H9 (cell line): ENCODE measurements at regions not wholly inside any gene's neighbourhood (a gene's known extent, or its start where the extent isn't known, plus 50 kb on each side); places are given as distances from the start of the nearest gene placed in this dataset.

ENCODE experiments used
- DNase-seq: peaks from one replicate; pipeline ENCODE4 v3.0.0-alpha.2; 2017
- H2AFZ ChIP-seq: one replicate; pipeline ENCODE4 v1.6.1; 2013; ENCODE audit warnings: mild to moderate bottlenecking, low read length, control low read depth, moderate library complexity
- H2AK5ac ChIP-seq: 2 replicates; pipeline ENCODE4 v1.6.1; 2013; ENCODE audit warnings: low read length, control low read depth, mixed read lengths; ENCODE audit not compliant: insufficient read length
- H2BK120ac ChIP-seq: one replicate; pipeline ENCODE4 v1.6.1; 2013; ENCODE audit warnings: low read depth, mild to moderate bottlenecking, low read length, control low read depth, inconsistent platforms; ENCODE audit not compliant: poor library complexity, severe bottlenecking
- H2BK12ac ChIP-seq: 2 replicates; pipeline ENCODE4 v1.6.1; 2013; ENCODE audit warnings: low read length, control low read depth, mixed read lengths, low read depth; ENCODE audit not compliant: insufficient read length
- H2BK15ac ChIP-seq: 2 replicates; pipeline ENCODE4 v1.6.1; 2013; ENCODE audit warnings: low read depth, low read length, control low read depth
- H2BK20ac ChIP-seq: one replicate; pipeline ENCODE4 v1.6.1; 2013; ENCODE audit warnings: low read depth, mild to moderate bottlenecking, low read length, control low read depth, inconsistent platforms; ENCODE audit not compliant: poor library complexity, severe bottlenecking
- H2BK5ac ChIP-seq: 2 replicates; pipeline ENCODE4 v1.6.1; 2013; ENCODE audit warnings: low read length, control low read depth, mixed read lengths; ENCODE audit not compliant: insufficient read length
- H3K14ac ChIP-seq: 2 replicates; pipeline ENCODE4 v1.6.1; 2013; ENCODE audit warnings: low read length, control low read depth; ENCODE audit not compliant: insufficient read depth
- H3K18ac ChIP-seq: 2 replicates; pipeline ENCODE4 v1.6.1; 2013; ENCODE audit warnings: low read depth, mild to moderate bottlenecking, mixed read lengths, low read length, control low read depth; ENCODE audit not compliant: insufficient read length
- H3K23ac ChIP-seq: 2 replicates; pipeline ENCODE4 v1.6.1; 2013; ENCODE audit warnings: low read length, control low read depth, mixed read lengths, low read depth; ENCODE audit not compliant: insufficient read length
- H3K23me2 ChIP-seq: 2 replicates; pipeline ENCODE4 v1.6.1; 2013; ENCODE audit warnings: low read depth, mild to moderate bottlenecking, mixed read lengths, low read length, control low read depth; ENCODE audit not compliant: insufficient read length, poor library complexity, severe bottlenecking
- H3K27ac ChIP-seq: 2 replicates; pipeline ENCODE4 v1.5.1; 2013; ENCODE audit warnings: low read length, control low read depth, mixed read lengths, low read depth; ENCODE audit not compliant: insufficient read length
- H3K27me3 ChIP-seq: 2 replicates; pipeline ENCODE4 v1.6.1; 2013; ENCODE audit warnings: low read length, control low read depth, inconsistent platforms; ENCODE audit not compliant: insufficient read depth
- H3K4ac ChIP-seq: 2 replicates; pipeline ENCODE4 v1.6.1; 2013; ENCODE audit warnings: low read depth, mild to moderate bottlenecking, control low read depth, inconsistent platforms, low read length, moderate library complexity
- H3K4me1 ChIP-seq: 2 replicates; pipeline ENCODE4 v1.6.1; 2013; ENCODE audit warnings: low read length, control low read depth, inconsistent platforms; ENCODE audit not compliant: insufficient read depth
- H3K4me2 ChIP-seq: 2 replicates; pipeline ENCODE4 v1.6.1; 2013; ENCODE audit warnings: low read length, control low read depth, mixed read lengths; ENCODE audit not compliant: insufficient read length, insufficient read depth
- H3K56ac ChIP-seq: 2 replicates; pipeline ENCODE4 v1.6.1; 2013; ENCODE audit warnings: low read depth, mild to moderate bottlenecking, mixed read lengths, low read length, control low read depth; ENCODE audit not compliant: insufficient read length
- H3K79me1 ChIP-seq: 2 replicates; pipeline ENCODE4 v1.6.1; 2013; ENCODE audit warnings: low read depth, mild to moderate bottlenecking, moderate library complexity, low read length, control low read depth, inconsistent platforms; ENCODE audit not compliant: insufficient read depth, poor library complexity, severe bottlenecking
- H3K79me2 ChIP-seq: 2 replicates; pipeline ENCODE4 v1.6.1; 2013; ENCODE audit warnings: low read length, control low read depth, inconsistent platforms; ENCODE audit not compliant: insufficient read depth
- H3K9ac ChIP-seq: 2 replicates; pipeline ENCODE4 v1.6.1; 2013; ENCODE audit warnings: low read length, control low read depth, mixed read lengths; ENCODE audit not compliant: insufficient read length; ENCODE audit errors: extremely low read depth
- H3K9me3 ChIP-seq: one replicate; pipeline ENCODE4 v1.6.1; 2013; ENCODE audit warnings: low read depth, low read length, inconsistent platforms; ENCODE audit not compliant: control insufficient read depth
- H3T11ph ChIP-seq: one replicate; pipeline ENCODE4 v1.6.1; 2013; ENCODE audit warnings: mild to moderate bottlenecking, low read length, control low read depth, inconsistent platforms
- H4K20me1 ChIP-seq: one replicate; pipeline ENCODE4 v1.6.1; 2013; ENCODE audit not compliant: control insufficient read depth, insufficient read length, insufficient read depth
- H4K5ac ChIP-seq: 2 replicates; pipeline ENCODE4 v1.6.1; 2013; ENCODE audit warnings: low read depth, mild to moderate bottlenecking, mixed read lengths, low read length, control low read depth; ENCODE audit not compliant: insufficient read length
- H4K8ac ChIP-seq: replicated peaks from 2 replicates; pipeline ENCODE4 v1.6.1; 2013; ENCODE audit warnings: low read length, control low read depth, mixed read lengths, low read depth; ENCODE audit not compliant: insufficient read length
- H4K91ac ChIP-seq: 2 replicates; pipeline ENCODE4 v1.6.1; 2013; ENCODE audit warnings: low read depth, mild to moderate bottlenecking, moderate library complexity, mixed read lengths, low read length, control low read depth; ENCODE audit not compliant: insufficient read length
- H3K27ac Mint-ChIP-seq, 3 experiments: 2 replicates in 2 of 3; 3 replicates in 1 of 3; pipeline ENCODE4 v1.8.0; 2020 to 2021; ENCODE audit warnings: mixed read lengths in 3 of 3, mild to moderate bottlenecking in 1 of 3, moderate library complexity in 1 of 3
- H3K27me3 Mint-ChIP-seq: 2 replicates; pipeline ENCODE4 v1.8.0; 2021; ENCODE audit warnings: low read depth, mild to moderate bottlenecking, moderate library complexity, mixed read lengths
- H3K36me3 Mint-ChIP-seq, 3 experiments: 2 replicates in 2 of 3; 3 replicates in 1 of 3; pipeline ENCODE4 v1.8.0; 2020 to 2021; ENCODE audit warnings: low read depth in 3 of 3, mixed read lengths in 3 of 3; ENCODE audit not compliant: insufficient read depth in 1 of 3
- H3K4me1 Mint-ChIP-seq, 2 experiments: 2 replicates each; pipeline ENCODE4 v1.8.0; 2020; ENCODE audit warnings: mixed read lengths in 2 of 2
- H3K4me3 Mint-ChIP-seq, 2 experiments: 2 replicates in 1 of 2; 3 replicates in 1 of 2; pipeline ENCODE4 v1.8.0; 2020 to 2021; ENCODE audit warnings: mild to moderate bottlenecking in 2 of 2, mixed read lengths in 2 of 2, moderate library complexity in 1 of 2
- H3K9me3 Mint-ChIP-seq, 2 experiments: 2 replicates in 1 of 2; 3 replicates in 1 of 2; pipeline ENCODE4 v1.8.0; 2020; ENCODE audit warnings: mild to moderate bottlenecking in 2 of 2, mixed read lengths in 2 of 2, moderate library complexity in 1 of 2
- CTCF ChIP-seq: fragments of 200-600 bp; sonication (generic); conservative IDR thresholded peaks from 3 replicates; pipeline ENCODE4 v1.8.0; 2021; ENCODE audit warnings: antibody characterized with exemption, mild to moderate bottlenecking
- WGBS: extraction: QIAGEN DNeasy Blood & Tissue Kit; methylation state at CpG from one replicate; pipeline ENCODE4 v1.1.7; 2013; ENCODE audit warnings: missing lambda C conversion rate, low lambda C conversion rate, mixed read lengths; ENCODE audit not compliant: insufficient read length; ENCODE audit errors: extremely low coverage; 5-methylcytosine and 5-hydroxymethylcytosine counted together

- H2BK15ac ChIP-seq = no peak overlapping the region
- H3K9me3 ChIP-seq = no peaks in the 10 kb centered on the region
- no peaks in the 10 kb centered on the region for H3K23me2 ChIP-seq
- no peak overlapping the region for H3K56ac ChIP-seq
- H4K91ac ChIP-seq = no peak overlapping the region
- H3K36me3 Mint-ChIP-seq = no peaks in the 10 kb centered on the region
- no peaks in the 10 kb centered on the region for H4K20me1 ChIP-seq
- no peak overlapping the region for H2BK12ac ChIP-seq
- H3K27me3 ChIP-seq = no peaks in the 10 kb centered on the region
- peak; percentile 87 for TF ChIP-seq CTCF
- peaks cover 6% of the 10 kb centered on the region for H3K27me3 Mint-ChIP-seq
- no peaks in the 10 kb centered on the region for H3K79me1 ChIP-seq
- H2AK5ac ChIP-seq = no peak overlapping the region
- no CpG with 5 or more reads among the region's 9 CpGs for WGBS
- H3K4me3 Mint-ChIP-seq = no peak overlapping the region
- no peaks in the 10 kb centered on the region; a peak in 1 of 5 replicates for H3K9me3 Mint-ChIP-seq
- H2BK120ac ChIP-seq = no peak overlapping the region
- H3K4ac ChIP-seq = no peak overlapping the region
- no peak overlapping the region for H2AFZ ChIP-seq
- H3K4me2 ChIP-seq = no peak overlapping the region
- DNase-seq = no peak
- no peak overlapping the region for H2BK20ac ChIP-seq
- H4K8ac ChIP-seq = no peak overlapping the region
- H4K5ac ChIP-seq = no peak overlapping the region
- no peak overlapping the region for H3T11ph ChIP-seq
- no peak overlapping the region for H3K9ac ChIP-seq
- no peak overlapping the region for H3K14ac ChIP-seq
- H2BK5ac ChIP-seq = no peak overlapping the region
- H3K79me2 ChIP-seq = no peaks in the 10 kb centered on the region
- H3K27ac Mint-ChIP-seq = no peak overlapping the region
- H3K4me1 ChIP-seq = no peaks in the 10 kb centered on the region
- no peak overlapping the region for H3K27ac ChIP-seq
- no peak overlapping the region for H3K23ac ChIP-seq
- 0 out of 4 replicates have a peak, but pooled peaks cover 0 to 2% of the 10 kb centered on the region in 2 experiments for H3K4me1 Mint-ChIP-seq
- no peak overlapping the region for H3K18ac ChIP-seq
Measured at GRCh38 chr7:142603870-142604448, 145.3 kb upstream of the PRSS1 start.
